Testis (tissue), 2 donors: ENCODE measurements at regions not wholly inside any gene's neighbourhood (a gene's known extent, or its start where the extent isn't known, plus 50 kb on each side); places are given as distances from the start of the nearest gene placed in this dataset.
"Not testable (repeated sequence)": the region's sequence is repeated elsewhere in the genome, so short reads cannot be mapped to it uniquely, and the experiment has no call there.

Source experiments
- CTCF ChIP-seq, 3 experiments: fragments of 450-650 bp in 2 of 3; fragments of 200-600 bp in 1 of 3; sonication (generic) in 1 of 3; IDR thresholded peaks; one replicate each; pipeline ENCODE4 v1.5.1; 2016 to 2019; ENCODE audit warnings: antibody characterized with exemption in 3 of 3, mild to moderate bottlenecking in 2 of 3, moderate library complexity in 1 of 3
- POLR2A ChIP-seq: fragments of 450-650 bp; IDR thresholded peaks from one replicate; pipeline ENCODE4 v1.6.1; 2017; ENCODE audit warnings: antibody characterized with exemption, mild to moderate bottlenecking, moderate library complexity

GRCh38 chr7:65124600-65124999 lies 118.1 kb upstream of the ERV3-1 start:
- not testable (repeated sequence) for TF ChIP-seq CTCF (IDR thresholded peaks at IDR 0.05); POLR2A
